ENCODE measurements at regions not wholly inside any gene's neighbourhood (a gene's known extent, or its start where the extent isn't known, plus 50 kb on each side); places are given as distances from the start of the nearest gene placed in this dataset.

GRCh38 chr16:80294172-80294571 lies 246.6 kb upstream of the DYNLRB2 start:
- Mint-ChIP-seq H3K4me1 (ENCODE audit: low read depth, unreplicated experiment) (peaks cover 21% of the 10 kb centered on the region), H3K27ac (ENCODE audit: unreplicated experiment) (no peak overlapping the region), H3K4me3 (ENCODE audit: unreplicated experiment) (no peak overlapping the region), H3K36me3 (ENCODE audit: unreplicated experiment) (no peaks in the 10 kb centered on the region), H3K9me3 (ENCODE audit: unreplicated experiment) (no peaks in the 10 kb centered on the region), H3K27me3 (ENCODE audit: unreplicated experiment) (no peaks in the 10 kb centered on the region)
- no peak for DNase-seq
- TF ChIP-seq CTCF (IDR thresholded peaks at IDR 0.05; ENCODE audit: partially characterized antibody, unreplicated experiment) = no peak

- Mint-ChIP-seq H3K27ac (ENCODE audit: unreplicated experiment) (no peak overlapping the region), H3K4me1 (ENCODE audit: low read depth, unreplicated experiment) (peaks cover 14% of the 10 kb centered on the region), H3K9me3 (ENCODE audit: unreplicated experiment) (no peaks in the 10 kb centered on the region), H3K36me3 (ENCODE audit: unreplicated experiment) (no peaks in the 10 kb centered on the region), H3K4me3 (ENCODE audit: unreplicated experiment) (no peak overlapping the region), H3K27me3 (ENCODE audit: unreplicated experiment) (peaks cover 2% of the 10 kb centered on the region)
- no peak for TF ChIP-seq CTCF (IDR thresholded peaks at IDR 0.05; ENCODE audit: partially characterized antibody, unreplicated experiment)
- DNase-seq = no peak
These were observed 252.2 kb upstream of the DYNLRB2 start for GRCh38 chr16:80288616-80289015.

- Mint-ChIP-seq H3K27me3 (ENCODE audit: unreplicated experiment) (peaks cover 2% of the 10 kb centered on the region), H3K4me3 (ENCODE audit: unreplicated experiment) (no peak overlapping the region), H3K9me3 (ENCODE audit: unreplicated experiment) (no peaks in the 10 kb centered on the region), H3K4me1 (ENCODE audit: low read depth, unreplicated experiment) (peaks cover 14% of the 10 kb centered on the region), H3K27ac (ENCODE audit: unreplicated experiment) (no peak overlapping the region), H3K36me3 (ENCODE audit: unreplicated experiment) (no peaks in the 10 kb centered on the region)
- TF ChIP-seq CTCF (IDR thresholded peaks at IDR 0.05; ENCODE audit: partially characterized antibody, unreplicated experiment) = no peak
- DNase-seq = no peak
These were observed 253.1 kb upstream of the DYNLRB2 start for GRCh38 chr16:80287674-80288073.

GRCh38 chr16:80285104-80285503 lies 255.7 kb upstream of the DYNLRB2 start:
- no peaks in the 10 kb centered on the region for H3K4me1 Mint-ChIP-seq (ENCODE audit: low read depth, unreplicated experiment)
- no peaks in the 10 kb centered on the region for H3K9me3 Mint-ChIP-seq (ENCODE audit: unreplicated experiment)
- DNase-seq = no peak
- H3K27ac Mint-ChIP-seq (ENCODE audit: unreplicated experiment) = no peak overlapping the region
- no peak for TF ChIP-seq CTCF (IDR thresholded peaks at IDR 0.05; ENCODE audit: partially characterized antibody, unreplicated experiment)
- H3K4me3 Mint-ChIP-seq (ENCODE audit: unreplicated experiment) = no peak overlapping the region
- H3K27me3 Mint-ChIP-seq (ENCODE audit: unreplicated experiment) = peaks cover 2% of the 10 kb centered on the region
- no peaks in the 10 kb centered on the region for H3K36me3 Mint-ChIP-seq (ENCODE audit: unreplicated experiment)

- Mint-ChIP-seq H3K4me3 (ENCODE audit: unreplicated experiment) (no peak overlapping the region), H3K36me3 (ENCODE audit: unreplicated experiment) (no peaks in the 10 kb centered on the region), H3K9me3 (ENCODE audit: unreplicated experiment) (no peaks in the 10 kb centered on the region), H3K27me3 (ENCODE audit: unreplicated experiment) (peaks cover 2% of the 10 kb centered on the region), H3K4me1 (ENCODE audit: low read depth, unreplicated experiment) (no peaks in the 10 kb centered on the region), H3K27ac (ENCODE audit: unreplicated experiment) (no peak overlapping the region)
- no peak for DNase-seq
- no peak for TF ChIP-seq CTCF (IDR thresholded peaks at IDR 0.05; ENCODE audit: partially characterized antibody, unreplicated experiment)
These were observed 257.1 kb upstream of the DYNLRB2 start for GRCh38 chr16:80283466-80284392.

Data from glutamatergic neuron (in vitro differentiated cells).